Breast epithelium (tissue), 4 donors: ENCODE measurements at regions not wholly inside any gene's neighbourhood (a gene's known extent, or its start where the extent isn't known, plus 50 kb on each side); places are given as distances from the start of the nearest gene placed in this dataset.

Source experiments
- DNase-seq, 2 donors: peaks; one replicate each; pipeline ENCODE4 v3.0.0-alpha.2; 2019; ENCODE audit warnings: low spot score in 2 of 2
- H3K27ac ChIP-seq, 2 donors: fragments of 200-600 bp; sonication (generic) in 1 of 2; one replicate each; pipeline ENCODE4 v1.5.1; 2016 to 2019; ENCODE audit warnings: mild to moderate bottlenecking in 1 of 2
- H3K27me3 ChIP-seq, 2 donors: fragments of 200-600 bp; sonication (generic) in 1 of 2; one replicate each; pipeline versions ENCODE4 v1.5.1 to v1.6.0; 2017 to 2019; ENCODE audit warnings: control low read depth in 1 of 2, mild to moderate bottlenecking in 1 of 2
- H3K36me3 ChIP-seq: fragments of 200-600 bp; one replicate; pipeline ENCODE4 v1.5.1; 2019
- H3K4me1 ChIP-seq, 2 donors: fragments of 200-600 bp; sonication (generic); one replicate each; pipeline ENCODE4 v1.5.1; 2016 to 2019; ENCODE audit warnings: control low read depth in 1 of 2
- H3K4me3 ChIP-seq, 3 donors: fragments of 200-600 bp; sonication (generic); 1 replicate in 2 of 3; 2 replicates in 1 of 3; pipeline ENCODE4 v1.5.1; 2016 to 2019; ENCODE audit warnings: mild to moderate bottlenecking in 3 of 3, moderate library complexity in 2 of 3
- H3K9me3 ChIP-seq, 2 donors: fragments of 200-600 bp; sonication (generic) in 1 of 2; one replicate each; pipeline ENCODE4 v1.5.1; 2016 to 2019; ENCODE audit warnings: control low read depth in 1 of 2
- POLR2A ChIP-seq: fragments of 450-650 bp; IDR thresholded peaks from one replicate; pipeline ENCODE4 v1.6.1; 2016; ENCODE audit warnings: antibody characterized with exemption, mild to moderate bottlenecking, moderate library complexity
- POLR2AphosphoS5 ChIP-seq, 3 donors: sonication (generic); formaldehyde crosslinking; IDR thresholded peaks; one replicate each; pipeline ENCODE4 v1.6.1; 2017; ENCODE audit warnings: antibody characterized with exemption in 3 of 3
- intact Hi-C: fragments of 100-400 bp; cut with DNase I; formaldehyde crosslinking; loops from one replicate; pipeline ENCODE4 v1.15.1; 2023; ENCODE audit warnings: low total_unique reads
- TF ChIP-seq, protein P1 (sequence below), 3 donors: fragments of 450-650 bp; IDR thresholded peaks; one replicate each; pipeline ENCODE4 v1.5.1; 2016 to 2017; ENCODE audit warnings: antibody characterized with exemption in 3 of 3, mild to moderate bottlenecking in 3 of 3, moderate library complexity in 3 of 3

DNA sequence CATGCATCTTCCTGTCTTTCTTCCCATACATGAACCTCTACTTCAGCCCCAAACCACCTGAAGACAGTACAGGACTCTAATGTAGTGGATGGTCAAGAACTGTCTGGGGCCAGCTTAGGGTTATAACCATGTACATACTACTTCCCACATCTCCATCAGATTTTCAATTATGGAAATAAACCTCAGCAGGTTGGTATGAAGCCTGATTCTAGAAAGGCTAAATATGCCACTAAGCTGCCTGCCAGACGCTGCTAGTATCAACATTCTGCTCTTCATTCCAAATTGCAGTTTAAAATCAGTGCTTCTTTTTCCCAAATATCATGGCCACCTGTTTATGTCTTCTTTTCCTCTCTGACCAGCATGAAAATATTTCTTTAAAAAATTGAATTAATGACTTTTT lies 99.2 kb upstream of the ID4 start:
- Histone ChIP-seq H3K9me3 (no peaks in the 10 kb centered on the region), H3K4me1 (no peaks in the 10 kb centered on the region), H3K4me3 (no peak overlapping the region), H3K27me3 (no peaks in the 10 kb centered on the region), H3K36me3 (no peaks in the 10 kb centered on the region), H3K27ac (no peak overlapping the region)
- intact Hi-C loops, result no loop called here
- DNase-seq, result no peak
- no peak for TF ChIP-seq POLR2AphosphoS5 (IDR thresholded peaks at IDR 0.05)
- TF ChIP-seq, protein P1, sequence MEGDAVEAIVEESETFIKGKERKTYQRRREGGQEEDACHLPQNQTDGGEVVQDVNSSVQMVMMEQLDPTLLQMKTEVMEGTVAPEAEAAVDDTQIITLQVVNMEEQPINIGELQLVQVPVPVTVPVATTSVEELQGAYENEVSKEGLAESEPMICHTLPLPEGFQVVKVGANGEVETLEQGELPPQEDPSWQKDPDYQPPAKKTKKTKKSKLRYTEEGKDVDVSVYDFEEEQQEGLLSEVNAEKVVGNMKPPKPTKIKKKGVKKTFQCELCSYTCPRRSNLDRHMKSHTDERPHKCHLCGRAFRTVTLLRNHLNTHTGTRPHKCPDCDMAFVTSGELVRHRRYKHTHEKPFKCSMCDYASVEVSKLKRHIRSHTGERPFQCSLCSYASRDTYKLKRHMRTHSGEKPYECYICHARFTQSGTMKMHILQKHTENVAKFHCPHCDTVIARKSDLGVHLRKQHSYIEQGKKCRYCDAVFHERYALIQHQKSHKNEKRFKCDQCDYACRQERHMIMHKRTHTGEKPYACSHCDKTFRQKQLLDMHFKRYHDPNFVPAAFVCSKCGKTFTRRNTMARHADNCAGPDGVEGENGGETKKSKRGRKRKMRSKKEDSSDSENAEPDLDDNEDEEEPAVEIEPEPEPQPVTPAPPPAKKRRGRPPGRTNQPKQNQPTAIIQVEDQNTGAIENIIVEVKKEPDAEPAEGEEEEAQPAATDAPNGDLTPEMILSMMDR (IDR thresholded peaks at IDR 0.05), result no peak
- no peak for TF ChIP-seq POLR2A

DNA sequence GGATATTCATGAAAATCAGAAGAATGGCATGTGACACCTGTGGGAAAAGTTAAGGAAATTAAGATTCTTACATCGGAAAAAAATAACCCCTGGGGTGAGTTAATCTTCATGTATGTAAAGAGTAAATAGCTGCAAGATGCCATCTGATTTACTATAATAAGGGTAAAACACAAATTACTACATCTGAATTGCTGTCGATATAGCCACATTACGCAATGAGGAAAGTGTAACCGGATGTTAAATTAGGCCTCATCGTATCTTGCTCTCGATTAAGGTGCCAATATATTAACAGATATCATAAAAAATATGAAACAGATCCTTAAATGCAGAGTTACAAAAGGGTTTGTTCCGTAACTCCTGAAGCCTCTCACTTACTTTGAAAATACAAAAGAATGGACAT lies 87.4 kb upstream of the ID4 start:
- DNase-seq, result no peak
- Histone ChIP-seq H3K36me3 (no peaks in the 10 kb centered on the region), H3K27ac (no peak overlapping the region), H3K27me3 (no peaks in the 10 kb centered on the region), H3K4me3 (no peak overlapping the region), H3K9me3 (no peaks in the 10 kb centered on the region), H3K4me1 (no peaks in the 10 kb centered on the region)
- TF ChIP-seq, protein P1 (IDR thresholded peaks at IDR 0.05), result no peak
- TF ChIP-seq POLR2AphosphoS5 (IDR thresholded peaks at IDR 0.05) (no peak), POLR2A (no peak)
- intact Hi-C loops, result no loop called here

DNA sequence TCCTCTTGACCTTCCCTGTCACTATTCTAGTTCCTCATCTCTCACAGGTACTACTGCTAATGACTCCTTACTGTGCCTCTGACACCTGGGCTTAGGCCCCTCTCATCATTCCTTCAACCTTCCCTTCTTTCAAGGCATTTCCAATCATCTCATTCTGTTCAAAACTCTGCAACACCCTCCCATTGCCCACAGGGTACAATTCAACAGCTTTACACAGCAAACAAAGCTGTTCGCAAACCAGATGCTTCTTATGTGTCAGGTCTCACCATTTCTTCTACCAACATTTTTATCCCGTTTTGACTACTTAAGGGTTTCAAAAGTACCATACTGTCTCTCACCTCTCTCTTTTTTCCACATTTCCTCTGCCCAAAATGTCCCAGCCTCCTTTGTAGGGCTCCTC lies 84.4 kb upstream of the ID4 start:
- no peaks in the 10 kb centered on the region for H3K36me3 ChIP-seq

DNA sequence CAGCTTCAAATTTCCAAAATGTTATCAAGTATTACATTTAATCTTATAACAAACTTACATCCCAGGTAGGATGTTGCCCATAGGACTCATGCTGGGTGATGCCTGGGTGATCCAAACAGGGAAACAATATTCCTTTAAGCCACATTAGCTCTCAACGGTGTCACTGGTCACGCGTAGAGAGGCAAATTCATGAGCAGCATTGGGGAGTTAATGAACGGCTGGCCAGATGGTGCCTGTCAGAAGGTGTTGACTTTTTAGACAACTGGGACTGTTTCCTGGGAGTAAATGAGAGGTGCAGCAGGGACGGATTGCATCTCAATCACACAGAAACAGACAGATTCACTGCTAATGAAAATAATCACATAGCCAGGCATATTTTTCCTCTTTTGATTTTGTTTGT lies 83.3 kb upstream of the ID4 start:
- intact Hi-C loops, result no loop called here
- Histone ChIP-seq H3K27me3 (no peaks in the 10 kb centered on the region), H3K4me3 (no peak overlapping the region), H3K36me3 (no peaks in the 10 kb centered on the region), H3K4me1 (no peaks in the 10 kb centered on the region), H3K27ac (no peak overlapping the region), H3K9me3 (no peaks in the 10 kb centered on the region)
- TF ChIP-seq, protein P1 (IDR thresholded peaks at IDR 0.05), result no peak
- TF ChIP-seq POLR2A, result no peak
- no peak for TF ChIP-seq POLR2AphosphoS5 (IDR thresholded peaks at IDR 0.05)
- DNase-seq, result no peak

More for the DNA sequence above, 84.4 kb upstream of the ID4 start:
- DNase-seq, result no peak
- intact Hi-C loops, result no loop called here
- H3K27me3 ChIP-seq, result no peaks in the 10 kb centered on the region
- TF ChIP-seq POLR2A (no peak), POLR2AphosphoS5 (IDR thresholded peaks at IDR 0.05) (no peak)
- TF ChIP-seq, protein P1 (IDR thresholded peaks at IDR 0.05), result no peak
- H3K9me3 ChIP-seq, result no peaks in the 10 kb centered on the region
- H3K4me1 ChIP-seq, result no peaks in the 10 kb centered on the region
- H3K4me3 ChIP-seq, result no peak overlapping the region
- no peak overlapping the region for H3K27ac ChIP-seq

DNA sequence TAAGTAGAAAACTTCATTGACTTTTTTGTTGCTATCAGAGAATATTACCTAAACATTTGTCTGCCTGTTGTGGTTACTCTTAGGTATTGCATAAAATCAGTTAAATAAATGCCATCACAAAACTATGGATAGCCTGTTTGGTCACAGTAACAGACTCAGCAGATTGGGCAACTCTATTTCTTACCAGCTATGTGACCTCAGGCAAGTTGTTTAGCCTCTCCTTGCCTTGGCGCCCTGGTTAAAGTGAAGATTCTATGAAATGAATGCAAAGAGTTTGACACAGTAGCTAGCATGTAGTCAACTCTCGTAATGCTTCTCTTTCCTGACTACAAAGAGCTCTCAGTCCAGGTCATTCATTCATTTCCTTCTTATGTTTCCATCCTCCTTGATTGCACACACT lies 82.5 kb upstream of the ID4 start:
- H3K4me1 ChIP-seq, result no peaks in the 10 kb centered on the region
- H3K27ac ChIP-seq, result no peak overlapping the region
- no peaks in the 10 kb centered on the region for H3K36me3 ChIP-seq
- no peaks in the 10 kb centered on the region for H3K27me3 ChIP-seq
- DNase-seq, result no peak
- TF ChIP-seq POLR2A, result no peak
- TF ChIP-seq, protein P1 (IDR thresholded peaks at IDR 0.05), result no peak
- no peak for TF ChIP-seq POLR2AphosphoS5 (IDR thresholded peaks at IDR 0.05)
- intact Hi-C loops, result no loop called here
- H3K9me3 ChIP-seq, result no peaks in the 10 kb centered on the region
- H3K4me3 ChIP-seq, result no peak overlapping the region
